Prostate gland (tissue), 2 donors: ENCODE measurements at regions not wholly inside any gene's neighbourhood (a gene's known extent, or its start where the extent isn't known, plus 50 kb on each side); places are given as distances from the start of the nearest gene placed in this dataset.

Experiments
- DNase-seq: peaks from one replicate; pipeline ENCODE4 v3.0.0-alpha.2; 2019; ENCODE audit warnings: low spot score
- H3K27ac ChIP-seq, 2 donors: fragments of 200-600 bp; sonication (generic); 2 replicates each; pipeline ENCODE4 v1.5.1; 2017 to 2019
- H3K27me3 ChIP-seq: fragments of 200-600 bp; sonication (generic); replicated peaks from 2 replicates; pipeline ENCODE4 v1.5.1; 2019; ENCODE audit not compliant: insufficient read depth
- H3K36me3 ChIP-seq, 2 donors: fragments of 200-600 bp; sonication (generic); 1 replicate in 1 of 2; 2 replicates in 1 of 2; pipeline versions ENCODE4 v1.5.1 to v1.8.1; 2017 to 2019
- H3K4me1 ChIP-seq: fragments of 200-600 bp; sonication (generic); replicated peaks from 2 replicates; pipeline ENCODE4 v1.5.1; 2019
- H3K4me3 ChIP-seq, 2 donors: fragments of 200-600 bp; sonication (generic); 2 replicates each; pipeline ENCODE4 v1.5.1; 2017 to 2019
- H3K9me3 ChIP-seq: fragments of 200-600 bp; sonication (generic); 2 replicates; pipeline ENCODE4 v1.5.1; 2017
- POLR2A ChIP-seq: fragments of 450-650 bp; IDR thresholded peaks from one replicate; pipeline ENCODE4 v1.6.1; 2016; ENCODE audit warnings: antibody characterized with exemption, mild to moderate bottlenecking
- POLR2AphosphoS5 ChIP-seq: sonication (generic); formaldehyde crosslinking; IDR thresholded peaks from one replicate; pipeline ENCODE4 v1.6.1; 2017; ENCODE audit warnings: antibody characterized with exemption
- WGBS: methylation state at CpG from one replicate; pipeline ENCODE4 v1.1.5; 2018; 5-methylcytosine and 5-hydroxymethylcytosine counted together
- intact Hi-C: fragments of 100-400 bp; cut with DNase I; formaldehyde crosslinking; loops from one replicate; pipeline ENCODE4 v1.14.2; 2022
- TF ChIP-seq, protein P1 (sequence below), 4 experiments: fragments of 200-600 bp in 2 of 4; fragments of 450-650 bp in 2 of 4; sonication (generic) in 2 of 4; IDR thresholded peaks; 1 replicate in 3 of 4; 2 replicates in 1 of 4; pipeline ENCODE4 v1.5.1; 2016 to 2019; ENCODE audit warnings: antibody characterized with exemption in 4 of 4, mild to moderate bottlenecking in 2 of 4, moderate library complexity in 2 of 4

DNA sequence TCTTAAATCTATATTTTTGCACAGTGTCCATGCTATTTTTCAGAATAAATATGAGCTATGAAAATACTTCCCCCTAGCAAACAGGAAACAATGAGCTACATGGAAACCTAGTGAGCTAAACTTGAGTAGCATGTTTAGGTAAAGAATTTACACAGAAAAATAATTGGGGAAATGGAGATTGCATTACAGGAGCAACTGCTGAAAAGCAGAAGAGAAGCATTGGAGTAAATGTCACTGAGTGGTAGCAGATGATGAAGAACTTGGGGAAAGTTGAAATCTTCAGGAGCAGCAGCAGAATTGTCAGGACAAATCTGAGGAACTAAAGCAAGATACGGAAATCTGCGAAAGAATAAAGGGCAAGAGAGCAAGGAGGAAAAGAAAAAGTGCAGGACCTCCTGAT is 610.3 kb downstream of the TLE1 start:
- TF ChIP-seq POLR2A (no peak), POLR2AphosphoS5 (no peak)
- TF ChIP-seq, protein P1, sequence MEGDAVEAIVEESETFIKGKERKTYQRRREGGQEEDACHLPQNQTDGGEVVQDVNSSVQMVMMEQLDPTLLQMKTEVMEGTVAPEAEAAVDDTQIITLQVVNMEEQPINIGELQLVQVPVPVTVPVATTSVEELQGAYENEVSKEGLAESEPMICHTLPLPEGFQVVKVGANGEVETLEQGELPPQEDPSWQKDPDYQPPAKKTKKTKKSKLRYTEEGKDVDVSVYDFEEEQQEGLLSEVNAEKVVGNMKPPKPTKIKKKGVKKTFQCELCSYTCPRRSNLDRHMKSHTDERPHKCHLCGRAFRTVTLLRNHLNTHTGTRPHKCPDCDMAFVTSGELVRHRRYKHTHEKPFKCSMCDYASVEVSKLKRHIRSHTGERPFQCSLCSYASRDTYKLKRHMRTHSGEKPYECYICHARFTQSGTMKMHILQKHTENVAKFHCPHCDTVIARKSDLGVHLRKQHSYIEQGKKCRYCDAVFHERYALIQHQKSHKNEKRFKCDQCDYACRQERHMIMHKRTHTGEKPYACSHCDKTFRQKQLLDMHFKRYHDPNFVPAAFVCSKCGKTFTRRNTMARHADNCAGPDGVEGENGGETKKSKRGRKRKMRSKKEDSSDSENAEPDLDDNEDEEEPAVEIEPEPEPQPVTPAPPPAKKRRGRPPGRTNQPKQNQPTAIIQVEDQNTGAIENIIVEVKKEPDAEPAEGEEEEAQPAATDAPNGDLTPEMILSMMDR (IDR thresholded peaks at IDR 0.05): no peak
- no peak overlapping the region for H3K4me3 ChIP-seq
- H3K4me1 ChIP-seq: no peaks in the 10 kb centered on the region
- intact Hi-C loops: no loop called here
- H3K27me3 ChIP-seq: no peaks in the 10 kb centered on the region
- no peaks in the 10 kb centered on the region for H3K36me3 ChIP-seq
- H3K9me3 ChIP-seq: no peaks in the 10 kb centered on the region
- WGBS: 98% methylated on average over 2 of the region's 2 CpGs
- no peak overlapping the region for H3K27ac ChIP-seq
- DNase-seq: no peak

DNA sequence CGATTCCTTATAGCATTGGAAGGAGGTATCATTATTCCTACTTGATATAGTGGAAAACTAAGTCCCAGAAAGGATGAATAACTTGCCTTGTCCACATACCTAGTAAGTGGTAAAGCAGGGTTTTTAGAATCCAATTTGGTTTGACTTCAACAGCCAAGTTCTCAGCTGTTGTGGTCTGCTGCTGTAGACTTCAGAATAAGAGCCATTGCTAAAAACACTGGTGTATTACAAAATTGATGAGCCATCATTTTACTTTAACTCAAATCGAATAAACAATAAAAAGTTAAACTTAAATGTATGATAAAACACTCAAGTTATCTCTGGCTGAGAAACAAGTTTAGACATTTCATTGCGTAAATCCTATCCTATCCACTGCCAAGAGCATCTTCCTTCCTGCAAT is 610.8 kb downstream of the TLE1 start:
- H3K9me3 ChIP-seq: no peaks in the 10 kb centered on the region
- intact Hi-C loops: no loop called here
- no peak for DNase-seq
- 90% methylated on average over 3 of the region's 3 CpGs for WGBS
- no peak overlapping the region for H3K27ac ChIP-seq
- TF ChIP-seq, protein P1 (IDR thresholded peaks at IDR 0.05): no peak
- no peak for TF ChIP-seq POLR2AphosphoS5
- TF ChIP-seq POLR2A: no peak
- H3K4me3 ChIP-seq: no peak overlapping the region
- H3K4me1 ChIP-seq: no peaks in the 10 kb centered on the region
- no peaks in the 10 kb centered on the region for H3K36me3 ChIP-seq
- H3K27me3 ChIP-seq: no peaks in the 10 kb centered on the region

GRCh38 chr9:81077572-81077971 is 611.8 kb downstream of the TLE1 start:
- Histone ChIP-seq H3K4me3 (no peak overlapping the region), H3K9me3 (no peaks in the 10 kb centered on the region), H3K27ac (no peak overlapping the region), H3K36me3 (no peaks in the 10 kb centered on the region), H3K4me1 (no peaks in the 10 kb centered on the region), H3K27me3 (no peaks in the 10 kb centered on the region)
- TF ChIP-seq, protein P1 (IDR thresholded peaks at IDR 0.05): no peak
- no peak for TF ChIP-seq POLR2AphosphoS5
- intact Hi-C loops: no loop called here
- no peak for DNase-seq

- 87% methylated on average over 2 of the region's 2 CpGs for WGBS
- Histone ChIP-seq H3K4me1 (no peaks in the 10 kb centered on the region), H3K9me3 (no peaks in the 10 kb centered on the region), H3K27me3 (no peaks in the 10 kb centered on the region), H3K27ac (no peak overlapping the region), H3K4me3 (no peak overlapping the region), H3K36me3 (no peaks in the 10 kb centered on the region)
- intact Hi-C loops: no loop called here
- no peak for DNase-seq
- no peak for TF ChIP-seq POLR2A
- TF ChIP-seq POLR2AphosphoS5: no peak
- TF ChIP-seq, protein P1 (IDR thresholded peaks at IDR 0.05): no peak
Measured at GRCh38 chr9:81076131-81076530, 613.2 kb downstream of the TLE1 start.

DNA sequence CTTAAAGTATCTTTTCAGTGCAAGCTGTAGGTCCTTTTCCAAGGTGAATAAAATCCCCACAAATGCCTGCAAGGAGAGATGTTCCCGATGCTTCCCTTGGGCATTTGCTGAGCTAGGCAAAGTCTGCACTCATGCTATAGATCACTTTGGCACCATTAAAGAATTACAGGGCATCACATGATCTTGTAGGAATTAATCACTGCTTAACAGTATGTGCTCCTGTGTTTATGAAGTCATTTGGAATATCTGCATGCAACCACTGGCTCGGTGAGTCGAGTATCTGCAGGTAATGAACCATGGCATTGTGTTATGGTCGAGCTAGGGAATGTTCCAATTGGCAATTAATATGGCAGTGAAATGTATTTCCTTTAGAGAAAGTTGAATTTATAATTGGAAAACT is 615.1 kb downstream of the TLE1 start:
- H3K27me3 ChIP-seq: no peaks in the 10 kb centered on the region
- H3K4me1 ChIP-seq: no peaks in the 10 kb centered on the region
- no peak for DNase-seq
- TF ChIP-seq, protein P1 (IDR thresholded peaks at IDR 0.05): no peak
- no peak for TF ChIP-seq POLR2A
- no peak for TF ChIP-seq POLR2AphosphoS5
- H3K27ac ChIP-seq: no peak overlapping the region
- intact Hi-C loops: no loop called here
- no peaks in the 10 kb centered on the region for H3K9me3 ChIP-seq
- no peaks in the 10 kb centered on the region for H3K36me3 ChIP-seq
- H3K4me3 ChIP-seq: no peak overlapping the region
- 49% methylated on average over 4 of the region's 4 CpGs for WGBS
